CD14-positive monocyte (primary cell): ENCODE measurements at regions not wholly inside any gene's neighbourhood (a gene's known extent, or its start where the extent isn't known, plus 50 kb on each side); places are given as distances from the start of the nearest gene placed in this dataset.
"Not testable (repeated sequence)": the region's sequence is repeated elsewhere in the genome, so short reads cannot be mapped to it uniquely, and the experiment has no call there.

Source experiments
- DNase-seq, 3 donors: peaks; one replicate each; pipeline ENCODE4 v3.0.0-alpha.2; 2011 to 2022
- H2AFZ ChIP-seq: 2 replicates; pipeline ENCODE4 v1.6.0; 2012; ENCODE audit warnings: mild to moderate bottlenecking, low read depth, low read length, inconsistent platforms; ENCODE audit not compliant: insufficient read depth, poor library complexity, severe bottlenecking
- H3K27ac ChIP-seq, 2 donors: 1 replicate in 1 of 2; 2 replicates in 1 of 2; pipeline ENCODE4 v1.5.1; 2012 to 2013; ENCODE audit warnings: low read length in 2 of 2, control low read depth in 1 of 2, inconsistent platforms in 1 of 2, low read depth in 1 of 2, mild to moderate bottlenecking in 1 of 2
- H3K27me3 ChIP-seq, 2 donors: one replicate each; pipeline versions ENCODE4 v1.6.0 to v1.6.1; 2011 to 2013; ENCODE audit warnings: low read length in 2 of 2; ENCODE audit not compliant: control insufficient read depth in 2 of 2, insufficient read depth in 2 of 2
- H3K36me3 ChIP-seq, 2 donors: replicated peaks in 1 of 2; 1 replicate in 1 of 2; 2 replicates in 1 of 2; pipeline versions ENCODE4 v1.5.1 to v1.6.1; 2012 to 2013; ENCODE audit warnings: low read length in 2 of 2, control low read depth in 1 of 2, inconsistent platforms in 1 of 2, mild to moderate bottlenecking in 1 of 2; ENCODE audit not compliant: insufficient read depth in 2 of 2, control insufficient read depth in 1 of 2
- H3K4me1 ChIP-seq, 2 donors: 1 replicate in 1 of 2; 2 replicates in 1 of 2; pipeline versions ENCODE4 v1.5.1 to v1.6.1; 2012 to 2013; ENCODE audit warnings: low read length in 2 of 2, control low read depth in 1 of 2, inconsistent platforms in 1 of 2, mild to moderate bottlenecking in 1 of 2, moderate library complexity in 1 of 2; ENCODE audit not compliant: insufficient read depth in 2 of 2, control insufficient read depth in 1 of 2
- H3K4me2 ChIP-seq: replicated peaks from 2 replicates; pipeline ENCODE3; 2012; ENCODE audit warnings: low read length, moderate library complexity, mild to moderate bottlenecking; ENCODE audit not compliant: poor library complexity, severe bottlenecking; ENCODE audit errors: extremely low read depth
- H3K4me3 ChIP-seq, 3 experiments: fragments of 200-600 bp in 1 of 3; sonication (generic) in 1 of 3; replicated peaks in 1 of 3; 1 replicate in 2 of 3; 2 replicates in 1 of 3; pipeline ENCODE4 v1.5.1; 2011 to 2013; ENCODE audit warnings: low read length in 3 of 3, mild to moderate bottlenecking in 3 of 3, control low read depth in 2 of 3, low read depth in 2 of 3, inconsistent platforms in 1 of 3, moderate library complexity in 1 of 3
- H3K79me2 ChIP-seq: 2 replicates; pipeline ENCODE4 v1.6.0; 2012; ENCODE audit warnings: mild to moderate bottlenecking, control low read depth, inconsistent platforms, low read length, moderate library complexity; ENCODE audit not compliant: insufficient read depth
- H3K9ac ChIP-seq: 2 replicates; pipeline ENCODE4 v1.6.0; 2017; ENCODE audit warnings: low read length, mild to moderate bottlenecking; ENCODE audit not compliant: insufficient read depth, poor library complexity, severe bottlenecking
- H3K9me3 ChIP-seq, 2 donors: replicated peaks in 1 of 2; 1 replicate in 1 of 2; 2 replicates in 1 of 2; pipeline versions ENCODE4 v1.5.1 to v1.6.1; 2012 to 2013; ENCODE audit warnings: low read length in 2 of 2, control low read depth in 1 of 2; ENCODE audit not compliant: control insufficient read depth in 1 of 2, insufficient read depth in 1 of 2
- H4K20me1 ChIP-seq: 2 replicates; pipeline ENCODE4 v1.6.0; 2012; ENCODE audit warnings: mild to moderate bottlenecking, low read length, control low read depth, moderate library complexity; ENCODE audit not compliant: insufficient read depth
- H3K27ac Mint-ChIP-seq, 7 donors: one replicate each; pipeline ENCODE4 v1.8.0; 2020; ENCODE audit warnings: mild to moderate bottlenecking in 7 of 7, mixed read lengths in 7 of 7, moderate library complexity in 6 of 7, inconsistent platforms in 2 of 7
- H3K27me3 Mint-ChIP-seq, 3 donors: one replicate each; pipeline ENCODE4 v1.8.0; 2021 to 2022; ENCODE audit warnings: low read depth in 3 of 3, mild to moderate bottlenecking in 3 of 3, mixed read lengths in 3 of 3, moderate library complexity in 3 of 3, inconsistent platforms in 1 of 3
- H3K36me3 Mint-ChIP-seq, 2 donors: one replicate each; pipeline ENCODE4 v1.8.0; 2020; ENCODE audit warnings: mixed read lengths in 2 of 2, inconsistent platforms in 1 of 2, mild to moderate bottlenecking in 1 of 2
- H3K4me1 Mint-ChIP-seq: one replicate; pipeline ENCODE4 v1.8.0; 2020; ENCODE audit warnings: mild to moderate bottlenecking, mixed read lengths
- H3K4me3 Mint-ChIP-seq, 2 donors: one replicate each; pipeline ENCODE4 v1.8.0; 2020; ENCODE audit warnings: mild to moderate bottlenecking in 2 of 2, mixed read lengths in 2 of 2, moderate library complexity in 1 of 2
- H3K9me3 Mint-ChIP-seq, 7 donors: one replicate each; pipeline ENCODE4 v1.8.0; 2020 to 2022; ENCODE audit warnings: mixed read lengths in 7 of 7, mild to moderate bottlenecking in 6 of 7, moderate library complexity in 6 of 7, inconsistent platforms in 2 of 7
- WGBS: methylation state at CpG from one replicate; pipeline ENCODE4 v1.1.5; 2013; ENCODE audit warnings: missing lambda C conversion rate; ENCODE audit not compliant: insufficient coverage; 5-methylcytosine and 5-hydroxymethylcytosine counted together
- intact Hi-C, 2 donors: fragments of 100-400 bp; cut with micrococcal nuclease; formaldehyde crosslinking; loops; one replicate each; pipeline versions ENCODE4 v1.15.0 to v1.15.1; 2023

DNA sequence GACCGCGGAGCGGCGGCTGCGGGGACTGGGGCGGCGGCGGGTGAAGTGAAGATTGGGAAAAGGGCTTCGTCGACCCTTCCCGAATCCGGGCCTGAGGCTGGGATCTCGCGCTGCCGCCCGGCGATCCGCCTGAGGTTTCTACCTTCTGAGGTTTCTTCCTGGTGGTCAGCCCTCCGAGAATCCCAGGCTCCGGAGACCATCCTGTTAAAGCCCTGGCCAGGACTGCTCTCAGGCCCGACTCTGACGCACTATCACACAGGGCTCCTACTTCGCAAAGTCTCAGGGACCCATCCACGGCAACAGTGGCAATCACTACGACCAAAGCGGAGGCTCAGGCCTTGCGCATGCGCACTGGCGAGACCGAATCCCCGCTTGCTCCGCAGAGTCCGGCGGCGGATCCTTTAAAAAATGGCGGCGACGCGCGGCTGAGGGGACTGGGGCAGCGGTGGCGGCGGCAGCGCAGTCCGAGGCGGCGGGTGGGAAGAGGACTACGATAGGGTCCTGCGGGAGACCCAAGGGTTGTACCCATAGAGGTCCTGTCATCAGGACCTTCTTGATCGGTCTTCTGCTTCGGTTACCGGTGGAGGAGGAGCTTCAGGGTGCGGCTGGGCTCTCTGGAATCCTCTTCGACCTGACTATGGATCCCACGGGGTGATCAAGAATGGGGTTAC, 157.2 kb upstream of the ZNF337 start:
- H3K36me3 Mint-ChIP-seq, H3K36me3 ChIP-seq, H3K27ac ChIP-seq, intact Hi-C loops, H3K79me2 ChIP-seq, H3K9ac ChIP-seq, H4K20me1 ChIP-seq, H3K9me3 ChIP-seq, H3K4me1 ChIP-seq: not testable (repeated sequence)
- Histone ChIP-seq H3K4me3 (peak overlapping the region; percentile 7 to 71 (median 43)), H3K4me2 (peak overlapping the region; percentile 60), H2AFZ (peak overlapping the region; percentile 76), H3K27me3 (peaks cover 2 to 23% of the 10 kb centered on the region in 2 donors)
- WGBS = 9% methylated on average over 53 of the region's 55 CpGs
- Mint-ChIP-seq H3K4me1 (peaks cover 17% of the 10 kb centered on the region), H3K9me3 (peaks cover 1 to 27% (median 14%) of the 10 kb centered on the region in 7 donors), H3K27ac (peak overlapping the region in 1 of 7 donors; percentile 12), H3K4me3 (peak overlapping the region; percentile 84 to 90), H3K27me3 (peaks cover 27 to 62% (median 42%) of the 10 kb centered on the region in 3 donors)
- peak; percentile 30 to 61 (median 61) for DNase-seq

DNA sequence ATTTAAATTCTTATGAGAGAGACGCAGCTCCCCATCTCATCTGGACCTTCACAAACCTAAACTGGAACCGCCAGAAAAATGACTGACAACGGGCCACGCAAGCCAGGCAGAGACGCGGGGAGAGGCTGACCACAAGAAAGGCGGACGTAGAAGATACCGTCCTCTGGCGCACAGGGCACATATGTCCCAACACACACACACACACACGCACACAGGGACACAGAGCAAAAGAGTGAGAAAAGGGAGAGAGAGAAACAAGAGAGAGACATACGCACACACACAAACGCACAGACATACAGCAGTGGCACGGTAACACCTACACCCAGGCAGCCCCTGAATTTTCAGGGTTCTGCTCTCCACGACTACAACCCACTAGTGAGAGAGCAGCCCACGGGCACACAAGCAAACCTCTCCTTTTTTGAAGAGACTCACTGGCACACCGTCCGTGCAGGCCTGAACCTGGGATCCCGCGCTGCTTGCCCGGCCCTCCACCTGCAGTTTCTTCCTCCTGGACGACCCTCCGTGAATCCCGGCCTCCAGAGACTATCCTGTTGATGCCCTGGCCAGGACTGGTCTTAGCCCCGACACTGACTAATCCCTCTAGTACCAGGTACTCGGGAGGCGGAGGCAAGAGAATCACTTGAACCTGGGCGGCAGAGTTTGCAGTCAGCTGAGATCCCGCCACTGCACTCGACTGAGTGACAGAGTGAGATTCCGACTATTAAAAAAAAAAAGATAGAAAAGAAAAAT, 156.5 kb upstream of the ZNF337 start:
- H3K9ac ChIP-seq, H3K36me3 Mint-ChIP-seq, H3K27ac ChIP-seq, H4K20me1 ChIP-seq, DNase-seq, H3K36me3 ChIP-seq, intact Hi-C loops, H3K9me3 ChIP-seq, H3K27ac Mint-ChIP-seq, H3K79me2 ChIP-seq, H3K4me1 ChIP-seq: not testable (repeated sequence)
- Histone ChIP-seq H2AFZ (peak overlapping the region; percentile 76), H3K4me3 (peak overlapping the region in 1 of 3 experiments; percentile 71), H3K4me2 (peak overlapping the region; percentile 60), H3K27me3 (peaks cover 2 to 16% of the 10 kb centered on the region in 2 donors)
- Mint-ChIP-seq H3K4me3 (peak overlapping the region; percentile 84 to 90), H3K4me1 (peaks cover 15% of the 10 kb centered on the region), H3K9me3 (peaks cover 1 to 27% (median 14%) of the 10 kb centered on the region in 7 donors), H3K27me3 (peaks cover 22 to 55% (median 37%) of the 10 kb centered on the region in 3 donors)
- 82% methylated on average over 14 of the region's 31 CpGs for WGBS

DNA sequence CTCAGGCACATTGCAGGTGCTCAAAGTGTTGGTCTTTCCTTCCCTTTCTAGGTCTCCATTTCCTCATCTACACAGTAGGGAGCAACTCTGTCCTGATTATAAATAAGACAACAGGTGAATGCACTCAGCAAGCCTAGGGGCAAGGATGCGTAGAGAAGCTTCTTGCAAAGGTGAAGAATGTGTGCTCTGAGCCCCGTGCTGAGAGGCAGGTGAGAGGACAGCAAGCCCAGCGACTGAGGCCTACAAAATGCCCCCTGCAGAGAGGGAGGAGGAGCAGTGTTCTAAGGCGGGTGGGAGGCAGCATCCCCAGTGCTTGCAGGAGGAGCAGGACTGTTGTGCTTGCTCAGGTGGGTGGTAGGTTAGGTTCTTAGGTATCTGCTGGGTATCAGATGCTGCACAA, 153.5 kb upstream of the ZNF337 start:
- H4K20me1 ChIP-seq, H2AFZ ChIP-seq, H3K4me3 ChIP-seq, H3K27ac Mint-ChIP-seq, H3K9me3 ChIP-seq, DNase-seq, H3K4me3 Mint-ChIP-seq, H3K36me3 ChIP-seq, H3K4me2 ChIP-seq, intact Hi-C loops, H3K27ac ChIP-seq, H3K36me3 Mint-ChIP-seq, H3K79me2 ChIP-seq, H3K9ac ChIP-seq, H3K4me1 ChIP-seq: not testable (repeated sequence)
- Mint-ChIP-seq H3K4me1 (peaks cover 14% of the 10 kb centered on the region), H3K27me3 (peaks cover 14 to 34% (median 24%) of the 10 kb centered on the region in 3 donors), H3K9me3 (peaks cover 0 to 21% (median 7%) of the 10 kb centered on the region in 7 donors)
- WGBS = 86% methylated on average over 1 of the region's 4 CpGs
- H3K27me3 ChIP-seq = peaks cover 2 to 12% of the 10 kb centered on the region in 2 donors
